Chondrocyte (in vitro differentiated cells): ENCODE measurements at regions not wholly inside any gene's neighbourhood (a gene's known extent, or its start where the extent isn't known, plus 50 kb on each side); places are given as distances from the start of the nearest gene placed in this dataset.

Experiments used
- DNase-seq: peaks from one replicate; pipeline ENCODE4 v3.0.0; 2021; ENCODE audit warnings: mixed read lengths, low spot score
- H3K27ac Mint-ChIP-seq: one replicate; pipeline ENCODE4 v1.8.0; 2021; ENCODE audit warnings: mild to moderate bottlenecking, moderate library complexity, mixed read lengths; ENCODE audit not compliant: unreplicated experiment
- H3K27me3 Mint-ChIP-seq: 2 replicates; pipeline ENCODE4 v1.8.0; 2021; ENCODE audit warnings: low read depth, mixed read lengths
- H3K36me3 Mint-ChIP-seq: 2 replicates; pipeline ENCODE4 v1.8.0; 2021; ENCODE audit warnings: low read depth, mixed read lengths
- H3K4me1 Mint-ChIP-seq: 2 replicates; pipeline ENCODE4 v1.8.0; 2021; ENCODE audit warnings: low read depth, mild to moderate bottlenecking, mixed read lengths
- H3K4me3 Mint-ChIP-seq: one replicate; pipeline ENCODE4 v1.8.0; 2021; ENCODE audit warnings: mild to moderate bottlenecking, moderate library complexity, mixed read lengths; ENCODE audit not compliant: unreplicated experiment
- H3K9me3 Mint-ChIP-seq: 2 replicates; pipeline ENCODE4 v1.8.0; 2021; ENCODE audit warnings: low read depth, mixed read lengths
- TF ChIP-seq, protein P1 (sequence below): fragments of 200-600 bp; sonication (generic); IDR thresholded peaks from 2 replicates; pipeline ENCODE4 v1.5.0; 2021; ENCODE audit warnings: antibody characterized with exemption, mild to moderate bottlenecking, moderate library complexity

DNA sequence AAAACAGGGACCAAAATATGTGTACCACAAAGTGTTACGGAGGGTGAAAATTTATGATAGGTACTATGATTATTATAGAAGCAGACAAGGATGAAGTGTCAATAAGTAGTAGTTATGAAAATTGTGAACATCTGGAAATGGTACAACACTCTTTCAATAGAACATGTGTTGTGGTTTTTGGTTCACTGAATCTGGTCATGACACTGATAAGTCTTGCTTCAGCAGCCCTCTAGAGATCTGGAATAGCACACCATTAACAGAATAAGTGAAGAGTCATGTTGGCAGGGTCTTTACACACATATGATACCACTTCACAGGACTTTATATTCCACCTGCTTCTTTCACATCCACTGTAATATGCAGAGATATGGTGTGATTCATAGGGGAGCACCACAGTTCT, 985.2 kb upstream of the SEMA6D start:
- H3K4me3 Mint-ChIP-seq, result no peak overlapping the region
- H3K9me3 Mint-ChIP-seq, result peaks cover 28% of the 10 kb centered on the region
- TF ChIP-seq, protein P1, sequence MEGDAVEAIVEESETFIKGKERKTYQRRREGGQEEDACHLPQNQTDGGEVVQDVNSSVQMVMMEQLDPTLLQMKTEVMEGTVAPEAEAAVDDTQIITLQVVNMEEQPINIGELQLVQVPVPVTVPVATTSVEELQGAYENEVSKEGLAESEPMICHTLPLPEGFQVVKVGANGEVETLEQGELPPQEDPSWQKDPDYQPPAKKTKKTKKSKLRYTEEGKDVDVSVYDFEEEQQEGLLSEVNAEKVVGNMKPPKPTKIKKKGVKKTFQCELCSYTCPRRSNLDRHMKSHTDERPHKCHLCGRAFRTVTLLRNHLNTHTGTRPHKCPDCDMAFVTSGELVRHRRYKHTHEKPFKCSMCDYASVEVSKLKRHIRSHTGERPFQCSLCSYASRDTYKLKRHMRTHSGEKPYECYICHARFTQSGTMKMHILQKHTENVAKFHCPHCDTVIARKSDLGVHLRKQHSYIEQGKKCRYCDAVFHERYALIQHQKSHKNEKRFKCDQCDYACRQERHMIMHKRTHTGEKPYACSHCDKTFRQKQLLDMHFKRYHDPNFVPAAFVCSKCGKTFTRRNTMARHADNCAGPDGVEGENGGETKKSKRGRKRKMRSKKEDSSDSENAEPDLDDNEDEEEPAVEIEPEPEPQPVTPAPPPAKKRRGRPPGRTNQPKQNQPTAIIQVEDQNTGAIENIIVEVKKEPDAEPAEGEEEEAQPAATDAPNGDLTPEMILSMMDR, result no peak
- no peaks in the 10 kb centered on the region for H3K4me1 Mint-ChIP-seq
- H3K27me3 Mint-ChIP-seq, result no peaks in the 10 kb centered on the region
- H3K36me3 Mint-ChIP-seq, result peaks cover 1% of the 10 kb centered on the region
- no peak overlapping the region for H3K27ac Mint-ChIP-seq
- no peak for DNase-seq

DNA sequence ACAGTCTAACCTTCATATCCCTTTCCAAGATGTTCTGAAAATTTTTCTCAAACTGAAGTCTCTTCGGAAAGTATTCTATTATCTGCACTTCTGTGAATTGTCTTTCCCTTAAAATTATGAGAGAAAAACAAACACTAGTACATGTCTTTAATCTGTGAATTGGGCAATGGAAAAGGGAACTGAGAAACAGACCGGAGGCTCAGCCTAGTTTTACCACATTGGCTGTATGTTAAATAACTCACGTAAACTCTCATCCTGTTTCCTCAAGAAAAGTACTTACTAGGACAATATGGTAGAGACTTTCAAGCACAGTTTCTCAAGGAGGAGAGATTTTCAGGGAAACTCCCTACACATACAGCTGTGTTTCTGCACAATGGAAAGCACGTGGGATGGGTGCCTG, 982.2 kb upstream of the SEMA6D start:
- Mint-ChIP-seq H3K9me3 (peaks cover 6% of the 10 kb centered on the region), H3K27me3 (no peaks in the 10 kb centered on the region), H3K27ac (no peak overlapping the region), H3K4me3 (no peak overlapping the region), H3K4me1 (no peaks in the 10 kb centered on the region), H3K36me3 (no peaks in the 10 kb centered on the region)
- TF ChIP-seq, protein P1, result no peak
- no peak for DNase-seq

DNA sequence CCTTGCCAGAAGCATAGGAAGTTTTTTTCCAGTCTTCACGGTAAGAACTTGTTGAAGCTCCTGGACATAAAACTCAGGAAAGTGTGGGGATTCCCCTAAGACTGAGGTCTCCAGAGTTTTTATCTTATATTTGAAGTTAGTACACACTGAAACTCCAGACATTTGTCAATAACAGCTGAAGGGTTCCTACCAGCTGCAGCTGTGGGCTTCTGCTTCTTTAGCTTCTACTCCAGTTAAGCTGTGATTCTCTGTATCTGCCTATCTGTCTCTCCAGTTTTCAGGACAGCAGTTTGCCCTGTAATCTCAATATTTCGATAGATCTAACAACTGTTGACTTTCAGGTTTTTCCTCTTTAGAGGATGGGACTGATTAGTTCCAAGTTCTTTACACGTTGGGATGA, 966.0 kb upstream of the SEMA6D start:
- Mint-ChIP-seq H3K4me1 (no peaks in the 10 kb centered on the region), H3K4me3 (no peak overlapping the region), H3K27ac (no peak overlapping the region), H3K36me3 (no peaks in the 10 kb centered on the region), H3K9me3 (peaks cover 9% of the 10 kb centered on the region), H3K27me3 (no peaks in the 10 kb centered on the region)
- no peak for DNase-seq
- TF ChIP-seq, protein P1, result no peak

DNA sequence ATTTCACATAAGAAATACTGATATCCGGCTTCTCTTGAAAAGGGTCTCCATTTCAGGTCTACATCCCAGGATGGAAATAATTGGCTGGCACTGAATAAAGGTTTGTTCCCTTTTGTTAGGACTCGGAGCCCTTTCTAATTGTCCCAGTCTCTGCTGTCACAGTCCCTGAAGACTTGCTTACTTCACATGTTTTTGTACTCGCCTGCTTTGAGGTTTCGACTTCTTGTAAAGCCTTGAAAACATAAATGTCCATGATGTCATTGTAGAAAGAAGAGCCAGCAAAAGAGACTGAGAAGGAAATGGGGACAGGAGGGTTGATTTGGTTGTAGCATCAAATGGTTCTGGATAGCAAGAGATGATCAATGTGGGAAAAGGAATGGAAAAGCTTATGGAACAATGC, 963.4 kb upstream of the SEMA6D start:
- Mint-ChIP-seq H3K27me3 (no peaks in the 10 kb centered on the region), H3K36me3 (no peaks in the 10 kb centered on the region), H3K4me1 (no peaks in the 10 kb centered on the region), H3K4me3 (no peak overlapping the region), H3K9me3 (peaks cover 9% of the 10 kb centered on the region), H3K27ac (no peak overlapping the region)
- TF ChIP-seq, protein P1, result no peak
- no peak for DNase-seq

DNA sequence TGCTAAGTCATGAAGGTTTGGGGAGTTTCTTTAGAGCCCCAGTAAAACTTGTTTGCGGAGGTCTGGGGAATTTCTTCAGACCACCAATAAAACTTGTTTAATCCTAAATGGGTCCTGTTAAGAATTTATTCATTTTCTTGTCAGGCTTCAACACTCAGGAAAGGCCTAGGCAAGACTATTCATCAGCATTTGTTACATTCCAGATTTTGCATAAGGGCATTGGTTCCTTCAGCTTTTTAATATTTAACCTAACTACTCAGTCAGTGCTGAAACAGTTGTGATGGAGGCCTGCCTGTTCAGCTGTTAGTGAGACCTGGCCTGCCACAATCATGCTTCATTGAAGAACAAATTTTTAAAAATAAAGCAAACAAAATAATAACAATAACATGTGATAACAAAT, 954.2 kb upstream of the SEMA6D start:
- H3K36me3 Mint-ChIP-seq, result no peaks in the 10 kb centered on the region
- H3K4me1 Mint-ChIP-seq, result no peaks in the 10 kb centered on the region
- no peak overlapping the region for H3K27ac Mint-ChIP-seq
- TF ChIP-seq, protein P1, result no peak
- peaks cover 11% of the 10 kb centered on the region for H3K9me3 Mint-ChIP-seq
- no peak overlapping the region for H3K4me3 Mint-ChIP-seq
- DNase-seq, result no peak
- no peaks in the 10 kb centered on the region for H3K27me3 Mint-ChIP-seq
